Panc1 (cell line): ENCODE measurements at regions not wholly inside any gene's neighbourhood (a gene's known extent, or its start where the extent isn't known, plus 50 kb on each side); places are given as distances from the start of the nearest gene placed in this dataset.

Experiments used
- ATAC-seq: fragments of 200-7000 bp; cut with Tn5 transposase; 2 replicates; pipeline ENCODE4 v1.9.1; 2020; ENCODE audit warnings: mild to moderate bottlenecking, moderate library complexity
- BruUV-seq: library from RNA; stranded (reverse); fragments of 400-500 nt; replicated peaks from 2 replicates; lab custom pipeline; 2021; lab: Mats Ljungman, UMichigan
- CTCF ChIA-PET: fragments of 300-600 bp; sonication (Branson Sonifier 250); formaldehyde crosslinking; loops from one replicate; lab custom pipeline; 2022; ENCODE audit warnings: antibody characterized with exemption; lab: Charles Lee
- POLR2A ChIA-PET: fragments of 300-600 bp; sonication (Branson Sonifier 250); formaldehyde crosslinking; loops from one replicate; lab custom pipeline; 2022; ENCODE audit warnings: antibody characterized with exemption; lab: Charles Lee
- DNase-seq: peaks from one replicate; pipeline ENCODE4 v3.0.0-alpha.2; 2010; ENCODE audit warnings: low read depth, low spot score
- H3K27ac ChIP-seq: 2 replicates; pipeline ENCODE4 v1.5.1; 2011; ENCODE audit warnings: mild to moderate bottlenecking, low read length, inconsistent platforms
- H3K27me3 ChIP-seq: fragments of 200-500 bp; sonication (Bioruptor generic); 2 replicates; pipeline ENCODE4 v1.6.0; 2014; ENCODE audit warnings: low read length, inconsistent platforms; ENCODE audit not compliant: control insufficient read depth, insufficient read depth
- H3K36me3 ChIP-seq: fragments of 200-500 bp; sonication (Bioruptor generic); 2 replicates; pipeline ENCODE4 v1.5.1; 2014; ENCODE audit warnings: inconsistent platforms, mild to moderate bottlenecking, low read length, moderate library complexity; ENCODE audit not compliant: control insufficient read depth, insufficient read depth
- H3K4me1 ChIP-seq: 2 replicates; pipeline ENCODE4 v1.5.1; 2011; ENCODE audit warnings: inconsistent platforms, mild to moderate bottlenecking, low read length, moderate library complexity; ENCODE audit not compliant: control insufficient read depth, insufficient read depth
- H3K4me3 ChIP-seq, 2 experiments: 2 replicates each; pipeline ENCODE4 v1.5.1; 2011 to 2012; ENCODE audit warnings: low read depth in 2 of 2, low read length in 2 of 2, mild to moderate bottlenecking in 2 of 2, inconsistent platforms in 1 of 2, moderate library complexity in 1 of 2
- H3K9me3 ChIP-seq: fragments of 200-500 bp; sonication (Bioruptor generic); 2 replicates; pipeline ENCODE4 v1.5.1; 2014; ENCODE audit warnings: low read depth, mild to moderate bottlenecking, inconsistent platforms, low read length, moderate library complexity; ENCODE audit not compliant: control insufficient read depth, insufficient read depth
- CTCF ChIP-seq: fragments of 450-650 bp; IDR thresholded peaks from 2 replicates; pipeline ENCODE4 v1.5.1; 2017; ENCODE audit warnings: mild to moderate bottlenecking
- POLR2AphosphoS5 ChIP-seq: IDR thresholded peaks from 2 replicates; pipeline ENCODE4 v1.6.1; 2012; ENCODE audit warnings: mild to moderate bottlenecking, low read depth, low read length, moderate library complexity
- REST ChIP-seq, 2 experiments: IDR thresholded peaks; 2 replicates each; pipeline ENCODE4 v1.6.1; 2011 to 2012; ENCODE audit warnings: low read depth in 2 of 2, control low read depth in 1 of 2, low read length in 1 of 2, mild to moderate bottlenecking in 1 of 2, moderate library complexity in 1 of 2; ENCODE audit not compliant: insufficient read depth in 1 of 2
- SIN3A ChIP-seq: IDR thresholded peaks from 2 replicates; pipeline ENCODE4 v1.6.1; 2012; ENCODE audit warnings: low read depth, mild to moderate bottlenecking, low read length, moderate library complexity, borderline replicate concordance; ENCODE audit not compliant: insufficient read depth
- TCF7L2 ChIP-seq: IDR thresholded peaks from 2 replicates; pipeline ENCODE4 v1.6.1; 2011; ENCODE audit warnings: mild to moderate bottlenecking, low read depth, low read length, inconsistent platforms
- in situ Hi-C: cut with HindIII; loops from 2 replicates; pipeline ENCODE4 v1.10.0; 2016; ENCODE audit warnings: low sequenced_read_pairs, low pct_unique_long_range_greater_than_20kb
- intact Hi-C: fragments of 100-400 bp; cut with micrococcal nuclease; formaldehyde crosslinking; loops from one replicate; pipeline ENCODE4 v1.10.0; 2022; ENCODE audit not compliant: unreplicated experiment

GRCh38 chr6:149136913-149137286, 180.6 kb upstream of the TAB2 start:
- DNase-seq, result no peak
- ChIA-PET POLR2A (no interaction called here), CTCF (no interaction called here)
- TF ChIP-seq POLR2AphosphoS5 (no peak), TCF7L2 (no peak), SIN3A (no peak), CTCF (no peak), REST (IDR thresholded peaks at IDR 0.05; ENCODE audit: insufficient read depth in 1 of 2, low read depth in 2 of 2, low read length in 1 of 2) (no peak)
- Histone ChIP-seq H3K36me3 (no peaks in the 10 kb centered on the region), H3K4me3 (no peak overlapping the region), H3K4me1 (no peaks in the 10 kb centered on the region), H3K27me3 (no peaks in the 10 kb centered on the region), H3K9me3 (no peaks in the 10 kb centered on the region), H3K27ac (no peak overlapping the region)
- in situ Hi-C loops, result no loop called here
- intact Hi-C loops, result no loop called here
- ATAC-seq, result no peak
- no TSS peak for BruUV-seq

GRCh38 chr6:149137594-149137993, 179.9 kb upstream of the TAB2 start:
- no peak overlapping the region for H3K27ac ChIP-seq
- ChIA-PET POLR2A (no interaction called here), CTCF (no interaction called here)
- intact Hi-C loops (no loop called here), in situ Hi-C loops (no loop called here)
- ATAC-seq (no peak), DNase-seq (no peak)
- H3K27me3 ChIP-seq, result no peaks in the 10 kb centered on the region
- TF ChIP-seq SIN3A (no peak), CTCF (no peak), TCF7L2 (no peak)
- H3K36me3 ChIP-seq, result no peaks in the 10 kb centered on the region
- H3K9me3 ChIP-seq, result no peaks in the 10 kb centered on the region
- no TSS peak for BruUV-seq
- no peaks in the 10 kb centered on the region for H3K4me1 ChIP-seq
- H3K4me3 ChIP-seq, result no peak overlapping the region

GRCh38 chr6:149138089-149138488, 179.4 kb upstream of the TAB2 start:
- BruUV-seq, result no TSS peak
- ChIA-PET POLR2A (no interaction called here), CTCF (no interaction called here)
- TF ChIP-seq CTCF (no peak), POLR2AphosphoS5 (no peak), SIN3A (no peak), TCF7L2 (no peak), REST (IDR thresholded peaks at IDR 0.05; ENCODE audit: insufficient read depth in 1 of 2, low read depth in 2 of 2, low read length in 1 of 2) (no peak)
- Histone ChIP-seq H3K36me3 (no peaks in the 10 kb centered on the region), H3K4me1 (no peaks in the 10 kb centered on the region), H3K27me3 (no peaks in the 10 kb centered on the region), H3K4me3 (no peak overlapping the region), H3K9me3 (no peaks in the 10 kb centered on the region), H3K27ac (no peak overlapping the region)
- in situ Hi-C loops (no loop called here), intact Hi-C loops (no loop called here)
- no peak for DNase-seq
- ATAC-seq, result no peak
